GM21390 (cell line): ENCODE measurements at regions not wholly inside any gene's neighbourhood (a gene's known extent, or its start where the extent isn't known, plus 50 kb on each side); places are given as distances from the start of the nearest gene placed in this dataset.
"Not testable (repeated sequence)": the region's sequence is repeated elsewhere in the genome, so short reads cannot be mapped to it uniquely, and the experiment has no call there.

Experiments
- ATAC-seq: cut with Tn5 transposase; IDR thresholded peaks from one replicate; pipeline ENCODE4 v1.9.1; 2021; ENCODE audit not compliant: unreplicated experiment

- no peak for ATAC-seq
Observed at GRCh38 chr12:40431169-40431568, 206.4 kb downstream of the LRRK2 start.

DNA sequence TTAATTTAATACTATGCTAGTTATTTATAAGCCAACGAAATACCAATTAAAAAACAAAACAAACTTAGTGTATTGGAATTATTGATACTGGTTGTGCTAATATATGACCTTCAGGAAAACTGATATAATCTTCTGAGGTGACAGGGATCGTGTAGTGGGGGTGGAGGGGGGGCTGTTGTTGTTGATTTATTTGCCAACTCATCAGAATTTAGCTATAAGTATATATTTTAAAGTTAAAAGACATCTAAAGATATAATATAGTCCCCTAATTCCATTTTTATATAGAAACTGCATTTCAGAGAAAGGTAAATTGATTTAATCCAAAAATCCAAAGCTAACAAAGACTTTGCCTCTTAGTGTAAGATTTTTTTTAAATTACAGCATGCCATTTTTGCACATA is 210.5 kb downstream of the LRRK2 start:
- no peak for ATAC-seq

DNA sequence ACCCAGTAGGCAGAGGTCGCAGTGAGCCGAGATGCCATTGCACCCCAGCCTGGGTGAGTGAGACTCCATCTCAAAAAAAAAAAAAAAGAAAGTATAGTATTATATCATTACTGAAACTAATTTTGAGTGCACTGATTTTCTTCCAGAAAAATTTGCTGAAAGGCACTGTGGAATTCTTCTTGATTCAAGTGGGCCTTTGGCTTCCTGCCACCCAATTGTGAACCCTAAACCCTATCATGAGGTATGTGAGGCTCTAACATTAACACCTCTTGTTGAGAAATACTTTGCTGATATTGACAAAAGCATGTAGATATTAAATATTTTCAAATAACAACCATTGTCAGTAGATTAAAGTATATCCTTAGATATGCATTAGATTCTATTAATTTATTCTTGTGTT is 211.2 kb downstream of the LRRK2 start:
- ATAC-seq, result no peak

- no peak for ATAC-seq
Observed at GRCh38 chr12:40436564-40436963, 211.8 kb downstream of the LRRK2 start.

GRCh38 chr12:40439771-40440492 is 215.1 kb downstream of the LRRK2 start:
- no peak for ATAC-seq

DNA sequence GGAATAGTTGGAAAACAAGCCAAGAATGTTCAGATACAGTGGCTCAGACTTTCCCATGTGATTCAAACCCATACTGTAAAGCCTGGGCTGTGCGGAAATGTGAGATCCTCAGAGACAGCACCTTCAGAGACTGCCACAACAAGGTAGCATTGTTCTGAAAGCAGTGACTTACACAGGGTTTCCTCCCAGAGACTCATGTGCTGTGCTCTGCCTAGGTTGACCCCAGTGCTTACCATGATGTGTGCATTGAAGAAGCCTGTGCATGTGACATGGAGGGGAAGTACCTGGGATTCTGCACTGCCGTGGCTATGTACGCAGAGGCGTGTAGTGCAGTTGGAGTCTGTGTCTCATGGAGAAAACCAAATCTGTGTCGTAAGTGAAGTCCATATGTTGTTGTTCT is 219.4 kb downstream of the LRRK2 start:
- ATAC-seq, result no peak

DNA sequence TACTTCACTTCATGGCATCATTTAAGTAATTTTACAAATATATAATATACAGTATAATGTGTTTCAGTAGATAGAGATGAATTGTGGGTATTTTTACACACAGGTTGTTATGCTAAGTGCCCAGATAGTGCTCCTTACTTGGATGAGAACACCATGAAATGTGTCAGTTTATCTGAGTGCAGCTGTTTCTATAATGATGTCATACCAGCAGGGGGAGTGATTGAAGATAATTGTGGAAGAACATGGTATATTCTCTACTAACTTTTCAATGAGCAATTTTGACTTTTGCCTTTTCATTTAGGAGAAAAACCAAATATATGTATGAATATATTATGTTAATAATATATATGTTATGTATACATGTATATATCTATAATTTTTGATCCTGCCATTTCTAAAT is 221.6 kb downstream of the LRRK2 start:
- ATAC-seq, result peak; percentile 75

GRCh38 chr12:40448523-40448922 is 223.7 kb downstream of the LRRK2 start:
- ATAC-seq, result not testable (repeated sequence)

GRCh38 chr12:40451661-40452060 is 226.9 kb downstream of the LRRK2 start:
- ATAC-seq, result no peak

GRCh38 chr12:40464121-40464520 is 228.1 kb upstream of the CNTN1 start:
- no peak for ATAC-seq

GRCh38 chr12:40469736-40470135 is 222.5 kb upstream of the CNTN1 start:
- no peak for ATAC-seq

GRCh38 chr12:40473962-40474361 is 218.3 kb upstream of the CNTN1 start:
- no peak for ATAC-seq

DNA sequence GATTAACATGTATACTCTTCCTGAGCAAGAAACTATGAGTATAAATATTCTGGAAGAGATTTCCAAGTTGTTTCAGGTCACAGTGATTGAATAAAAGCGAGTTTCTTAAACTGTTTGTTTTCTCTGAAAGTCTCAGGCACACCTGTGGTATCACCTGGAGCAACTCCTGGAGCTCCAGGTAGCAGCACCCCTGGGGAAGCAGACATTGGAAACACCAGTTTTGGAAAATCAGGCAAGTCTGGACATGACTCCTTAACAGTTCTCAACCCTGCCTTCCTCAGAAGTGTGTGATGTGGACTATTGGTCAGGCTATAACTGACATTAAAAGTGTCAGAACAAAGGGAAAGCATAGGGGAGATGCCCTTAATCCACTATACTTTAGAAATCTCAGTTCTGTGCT is 217.6 kb upstream of the CNTN1 start:
- ATAC-seq, result no peak

GRCh38 chr12:40499856-40500255 is 192.4 kb upstream of the CNTN1 start:
- no peak for ATAC-seq

DNA sequence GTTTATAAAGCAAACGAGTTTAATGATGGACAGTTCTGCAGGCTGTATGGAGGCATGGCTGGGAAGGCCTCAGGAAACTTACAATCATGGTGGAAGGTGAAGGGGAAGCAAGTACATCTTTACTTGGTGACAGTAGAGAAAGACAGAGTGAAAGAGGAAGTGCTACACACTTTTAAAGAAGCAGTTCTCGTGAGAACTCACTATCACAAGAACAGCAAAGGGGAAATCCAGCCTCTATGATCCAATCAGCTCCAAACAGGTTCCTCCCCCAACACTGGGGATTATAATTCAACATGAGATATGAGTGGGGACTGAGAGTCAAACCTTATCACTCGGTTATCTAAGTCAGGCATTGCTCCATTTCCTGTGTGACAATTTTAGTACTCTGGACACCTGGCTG is 189.9 kb upstream of the CNTN1 start:
- ATAC-seq, result no peak

- no peak for ATAC-seq
Observed at GRCh38 chr12:40505327-40505726, 186.9 kb upstream of the CNTN1 start.

DNA sequence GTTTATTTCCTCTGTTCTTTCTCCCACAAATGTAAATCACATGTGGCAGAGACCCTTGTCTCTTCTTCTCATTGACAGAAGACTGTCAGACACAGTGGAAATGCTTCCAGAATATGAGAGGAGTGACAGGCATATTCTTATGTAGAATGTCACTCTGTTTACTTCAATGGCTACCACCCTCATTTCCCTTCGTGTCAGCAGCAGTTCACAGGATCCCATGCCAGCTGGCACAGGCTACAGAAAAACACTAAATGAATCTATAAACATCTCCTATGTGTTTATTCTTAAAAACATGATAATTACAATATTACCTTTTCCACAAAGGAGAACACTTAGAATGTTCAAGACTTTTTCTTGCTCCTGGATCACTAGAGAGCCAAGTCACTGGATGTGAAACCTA is 183.8 kb upstream of the CNTN1 start:
- ATAC-seq, result no peak

DNA sequence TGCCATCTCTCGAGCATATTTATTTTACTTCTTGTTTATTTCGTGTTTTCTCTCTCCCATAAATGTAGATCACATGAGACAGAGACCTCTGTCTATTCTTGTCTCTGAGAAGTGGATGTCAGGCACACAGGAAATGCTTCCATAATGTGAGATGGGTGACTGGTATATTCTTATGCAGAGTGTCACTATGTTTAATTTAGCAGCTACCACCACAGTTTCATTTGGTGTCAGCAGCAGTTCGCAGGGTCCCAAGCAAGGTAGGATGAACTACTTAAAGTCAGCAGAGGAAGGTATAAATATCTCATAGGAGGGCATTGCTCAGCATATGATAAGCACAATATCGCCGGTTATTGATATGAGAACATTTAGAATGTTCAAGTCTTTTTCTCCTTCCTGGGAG is 180.9 kb upstream of the CNTN1 start:
- no peak for ATAC-seq

GRCh38 chr12:40515041-40515816 is 177.0 kb upstream of the CNTN1 start:
- peak; percentile 77 for ATAC-seq

DNA sequence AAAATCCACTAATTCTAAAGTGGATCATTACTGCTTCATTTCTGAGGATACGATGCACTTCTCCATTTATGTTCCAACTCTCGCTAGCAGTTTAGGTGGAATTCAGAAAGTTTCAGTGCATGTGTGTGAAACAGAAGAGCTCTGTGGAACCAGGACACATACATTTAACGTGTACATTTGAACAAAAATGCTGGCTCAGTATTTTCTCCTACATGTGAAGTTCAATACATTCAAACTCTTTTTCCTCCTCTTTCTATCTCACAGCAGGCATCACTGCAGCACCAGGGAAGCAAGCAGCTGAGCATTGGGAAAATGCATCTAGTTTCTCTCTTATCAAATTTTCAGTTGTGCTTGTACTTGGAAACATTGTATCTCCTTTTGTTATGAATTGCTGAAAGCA is 169.4 kb upstream of the CNTN1 start:
- ATAC-seq, result no peak

- ATAC-seq, result no peak
Observed at GRCh38 chr12:40525054-40525453, 167.2 kb upstream of the CNTN1 start.

GRCh38 chr12:40534828-40535227 is 157.4 kb upstream of the CNTN1 start:
- no peak for ATAC-seq

DNA sequence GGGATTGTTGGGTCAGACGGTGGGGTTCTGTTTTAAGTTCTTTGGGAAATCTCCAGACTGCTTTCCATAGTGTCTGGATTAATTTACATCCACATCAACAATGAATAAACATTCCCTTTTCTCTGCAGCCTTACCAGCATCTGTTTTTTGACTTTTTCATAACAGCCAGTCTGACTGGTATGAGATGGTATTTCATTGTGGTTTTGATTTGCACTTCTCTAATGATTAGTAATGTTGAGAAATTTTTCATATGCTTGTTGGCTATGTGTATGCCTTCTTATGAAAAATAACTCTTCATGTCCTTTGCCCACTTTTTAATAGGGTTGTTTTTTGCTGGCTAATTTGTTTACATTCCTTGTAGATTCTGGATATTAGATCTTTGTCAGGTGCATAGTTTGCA is 140.8 kb upstream of the CNTN1 start:
- no peak for ATAC-seq
